ENCODE measurements at regions not wholly inside any gene's neighbourhood (a gene's known extent, or its start where the extent isn't known, plus 50 kb on each side); places are given as distances from the start of the nearest gene placed in this dataset.

GRCh38 chr6:18961566-18961965 lies 574.4 kb downstream of the RNF144B start:
- ATAC-seq (ENCODE audit: poor library complexity) (no peak), DNase-seq (no peak)
- Histone ChIP-seq H3K9me3 (ENCODE audit: control insufficient read depth in 1 of 2, insufficient read depth in 1 of 2, low read length in 2 of 2) (peaks cover 0 to 8% of the 10 kb centered on the region in 2 experiments), H3K4me3 (ENCODE audit: low read length) (no peak overlapping the region), H3K27ac (ENCODE audit: low read depth in 1 of 2, low read length in 2 of 2) (no peak overlapping the region), H3K27me3 (ENCODE audit: control insufficient read depth in 1 of 2, insufficient read depth in 2 of 2, low read length in 2 of 2) (no peaks in the 10 kb centered on the region), H3K36me3 (ENCODE audit: insufficient read depth, low read length) (no peaks in the 10 kb centered on the region), H3K4me1 (ENCODE audit: insufficient read depth, low read length) (no peaks in the 10 kb centered on the region)
- H3K9me3 Mint-ChIP-seq = no peaks in the 10 kb centered on the region
- ChIA-PET CTCF (no interaction called here), POLR2A (no interaction called here)
- intact Hi-C loops (cut with DNase I, micrococcal nuclease) = no loop called here
- no peak overlapping the region for H3K27ac Mint-ChIP-seq
- H3K36me3 Mint-ChIP-seq (ENCODE audit: low read depth) = no peaks in the 10 kb centered on the region
- no peak for TF ChIP-seq CTCF (IDR thresholded peaks at IDR 0.05)
- H3K4me1 Mint-ChIP-seq (ENCODE audit: low read depth) = no peaks in the 10 kb centered on the region
- no peaks in the 10 kb centered on the region for H3K27me3 Mint-ChIP-seq
- no peak overlapping the region for H3K4me3 Mint-ChIP-seq

- peaks cover 0 to 8% of the 10 kb centered on the region in 2 experiments for H3K9me3 ChIP-seq (ENCODE audit: control insufficient read depth in 1 of 2, insufficient read depth in 1 of 2, low read length in 2 of 2)
- H3K4me1 Mint-ChIP-seq (ENCODE audit: low read depth) = no peaks in the 10 kb centered on the region
- ChIA-PET CTCF (no interaction called here), POLR2A (no interaction called here)
- ATAC-seq (ENCODE audit: poor library complexity) (no peak), DNase-seq (no peak)
- no peak overlapping the region for H3K27ac ChIP-seq (ENCODE audit: low read depth in 1 of 2, low read length in 2 of 2)
- H3K36me3 ChIP-seq (ENCODE audit: insufficient read depth, low read length) = no peaks in the 10 kb centered on the region
- no peaks in the 10 kb centered on the region for H3K27me3 Mint-ChIP-seq
- no peak overlapping the region for H3K4me3 ChIP-seq (ENCODE audit: low read length)
- H3K4me3 Mint-ChIP-seq = no peak overlapping the region
- no peaks in the 10 kb centered on the region for H3K4me1 ChIP-seq (ENCODE audit: insufficient read depth, low read length)
- no peaks in the 10 kb centered on the region for H3K27me3 ChIP-seq (ENCODE audit: control insufficient read depth in 1 of 2, insufficient read depth in 2 of 2, low read length in 2 of 2)
- intact Hi-C loops (cut with DNase I, micrococcal nuclease) = no loop called here
- no peak for TF ChIP-seq CTCF (IDR thresholded peaks at IDR 0.05)
- no peaks in the 10 kb centered on the region for H3K36me3 Mint-ChIP-seq (ENCODE audit: low read depth)
- H3K9me3 Mint-ChIP-seq = no peaks in the 10 kb centered on the region
- no peak overlapping the region for H3K27ac Mint-ChIP-seq
These were observed 575.3 kb downstream of the RNF144B start for GRCh38 chr6:18962361-18962905.

- intact Hi-C loops (cut with DNase I, micrococcal nuclease) = no loop called here
- no peaks in the 10 kb centered on the region for H3K9me3 Mint-ChIP-seq
- Histone ChIP-seq H3K36me3 (ENCODE audit: insufficient read depth, low read length) (no peaks in the 10 kb centered on the region), H3K4me1 (ENCODE audit: insufficient read depth, low read length) (no peaks in the 10 kb centered on the region), H3K4me3 (ENCODE audit: low read length) (no peak overlapping the region), H3K27me3 (ENCODE audit: control insufficient read depth in 1 of 2, insufficient read depth in 2 of 2, low read length in 2 of 2) (no peaks in the 10 kb centered on the region), H3K27ac (ENCODE audit: low read depth in 1 of 2, low read length in 2 of 2) (no peak overlapping the region), H3K9me3 (ENCODE audit: control insufficient read depth in 1 of 2, insufficient read depth in 1 of 2, low read length in 2 of 2) (peaks cover 0 to 8% of the 10 kb centered on the region in 2 experiments)
- H3K27ac Mint-ChIP-seq = no peak overlapping the region
- H3K4me3 Mint-ChIP-seq = no peak overlapping the region
- TF ChIP-seq CTCF (IDR thresholded peaks at IDR 0.05) = no peak
- DNase-seq (no peak), ATAC-seq (ENCODE audit: poor library complexity) (no peak)
- H3K36me3 Mint-ChIP-seq (ENCODE audit: low read depth) = no peaks in the 10 kb centered on the region
- H3K4me1 Mint-ChIP-seq (ENCODE audit: low read depth) = no peaks in the 10 kb centered on the region
- H3K27me3 Mint-ChIP-seq = no peaks in the 10 kb centered on the region
- CTCF ChIA-PET = no interaction called here
- POLR2A ChIA-PET = no interaction called here
These were observed 576.3 kb downstream of the RNF144B start for GRCh38 chr6:18963439-18963838.

All from CD4-positive, alpha-beta T cell (primary cell).